ENCODE measurements at regions not wholly inside any gene's neighbourhood (a gene's known extent, or its start where the extent isn't known, plus 50 kb on each side); places are given as distances from the start of the nearest gene placed in this dataset.

DNA sequence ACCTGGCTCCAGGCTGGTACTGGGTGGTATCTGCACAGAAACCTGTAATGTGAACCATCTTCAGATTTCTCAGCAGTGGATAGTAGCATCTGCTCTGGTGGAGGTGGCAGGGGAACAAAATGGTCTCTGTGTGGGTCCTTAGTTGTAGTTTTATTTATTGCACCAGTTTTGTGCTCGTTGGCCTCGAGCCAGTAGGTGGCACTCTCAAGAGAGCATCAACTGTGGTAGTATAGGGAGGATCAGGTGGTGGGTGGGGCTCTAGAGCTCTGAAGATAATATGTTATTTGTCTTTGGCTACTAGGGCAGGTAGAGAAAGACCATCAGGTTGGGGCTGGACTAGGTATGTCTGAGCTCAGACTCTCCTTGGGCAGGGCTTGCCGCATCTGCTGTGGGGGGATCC is 254.0 kb upstream of the GPR149 start:
- TF ChIP-seq, protein P1, sequence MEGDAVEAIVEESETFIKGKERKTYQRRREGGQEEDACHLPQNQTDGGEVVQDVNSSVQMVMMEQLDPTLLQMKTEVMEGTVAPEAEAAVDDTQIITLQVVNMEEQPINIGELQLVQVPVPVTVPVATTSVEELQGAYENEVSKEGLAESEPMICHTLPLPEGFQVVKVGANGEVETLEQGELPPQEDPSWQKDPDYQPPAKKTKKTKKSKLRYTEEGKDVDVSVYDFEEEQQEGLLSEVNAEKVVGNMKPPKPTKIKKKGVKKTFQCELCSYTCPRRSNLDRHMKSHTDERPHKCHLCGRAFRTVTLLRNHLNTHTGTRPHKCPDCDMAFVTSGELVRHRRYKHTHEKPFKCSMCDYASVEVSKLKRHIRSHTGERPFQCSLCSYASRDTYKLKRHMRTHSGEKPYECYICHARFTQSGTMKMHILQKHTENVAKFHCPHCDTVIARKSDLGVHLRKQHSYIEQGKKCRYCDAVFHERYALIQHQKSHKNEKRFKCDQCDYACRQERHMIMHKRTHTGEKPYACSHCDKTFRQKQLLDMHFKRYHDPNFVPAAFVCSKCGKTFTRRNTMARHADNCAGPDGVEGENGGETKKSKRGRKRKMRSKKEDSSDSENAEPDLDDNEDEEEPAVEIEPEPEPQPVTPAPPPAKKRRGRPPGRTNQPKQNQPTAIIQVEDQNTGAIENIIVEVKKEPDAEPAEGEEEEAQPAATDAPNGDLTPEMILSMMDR (conservative IDR thresholded peaks at IDR 0.05; ENCODE audit: low read length): peak; percentile 50; the same call in 1 of the 2 replicates
- no peak for TF ChIP-seq EZH2phosphoT487 (IDR thresholded peaks at IDR 0.05; ENCODE audit: borderline replicate concordance)
